Osteoblast (primary cell): ENCODE measurements at regions not wholly inside any gene's neighbourhood (a gene's known extent, or its start where the extent isn't known, plus 50 kb on each side); places are given as distances from the start of the nearest gene placed in this dataset.

Experiments used
- DNase-seq: peaks from one replicate; pipeline ENCODE4 v3.0.0; 2011; ENCODE audit warnings: low spot score, mixed read lengths; ENCODE audit not compliant: insufficient read length; ENCODE audit errors: missing footprints
- H2AFZ ChIP-seq: 2 replicates; pipeline ENCODE4 v1.6.0; 2011; ENCODE audit warnings: mild to moderate bottlenecking, low read length
- H3K27ac ChIP-seq: 2 replicates; pipeline ENCODE4 v1.5.1; 2011; ENCODE audit warnings: mild to moderate bottlenecking, low read depth, low read length, moderate library complexity
- H3K27me3 ChIP-seq: 2 replicates; pipeline ENCODE4 v1.6.0; 2012; ENCODE audit warnings: mild to moderate bottlenecking, control low read depth, inconsistent platforms, low read length, moderate library complexity; ENCODE audit not compliant: insufficient read depth
- H3K36me3 ChIP-seq: 2 replicates; pipeline ENCODE4 v1.5.1; 2011; ENCODE audit warnings: mild to moderate bottlenecking, low read length, control low read depth, moderate library complexity; ENCODE audit not compliant: insufficient read depth
- H3K4me1 ChIP-seq: 2 replicates; pipeline ENCODE4 v1.5.1; 2011; ENCODE audit warnings: mild to moderate bottlenecking, low read length, control low read depth, moderate library complexity; ENCODE audit not compliant: insufficient read depth
- H3K4me2 ChIP-seq: 2 replicates; pipeline ENCODE4 v1.6.0; 2011; ENCODE audit warnings: mild to moderate bottlenecking, low read length; ENCODE audit not compliant: insufficient read depth
- H3K4me3 ChIP-seq: fragments of 200-600 bp; sonication (generic); 3 replicates; pipeline ENCODE4 v1.5.1; 2012; ENCODE audit warnings: mild to moderate bottlenecking, low read length, inconsistent platforms; ENCODE audit not compliant: insufficient read depth
- H3K79me2 ChIP-seq: 2 replicates; pipeline ENCODE4 v1.6.0; 2012; ENCODE audit warnings: mild to moderate bottlenecking, low read length, control low read depth, inconsistent platforms; ENCODE audit not compliant: insufficient read depth
- H3K9me3 ChIP-seq: 2 replicates; pipeline ENCODE4 v1.5.1; 2011; ENCODE audit warnings: low read depth, low read length, control low read depth
- H4K20me1 ChIP-seq: 2 replicates; pipeline ENCODE4 v1.6.0; 2012; ENCODE audit warnings: mild to moderate bottlenecking, low read length, control low read depth; ENCODE audit not compliant: insufficient read depth
- TF ChIP-seq, protein P1 (sequence below): IDR thresholded peaks from 2 replicates; pipeline ENCODE4 v1.5.1; 2011; ENCODE audit warnings: mild to moderate bottlenecking, low read depth, low read length, moderate library complexity; ENCODE audit errors: extremely low read depth

DNA sequence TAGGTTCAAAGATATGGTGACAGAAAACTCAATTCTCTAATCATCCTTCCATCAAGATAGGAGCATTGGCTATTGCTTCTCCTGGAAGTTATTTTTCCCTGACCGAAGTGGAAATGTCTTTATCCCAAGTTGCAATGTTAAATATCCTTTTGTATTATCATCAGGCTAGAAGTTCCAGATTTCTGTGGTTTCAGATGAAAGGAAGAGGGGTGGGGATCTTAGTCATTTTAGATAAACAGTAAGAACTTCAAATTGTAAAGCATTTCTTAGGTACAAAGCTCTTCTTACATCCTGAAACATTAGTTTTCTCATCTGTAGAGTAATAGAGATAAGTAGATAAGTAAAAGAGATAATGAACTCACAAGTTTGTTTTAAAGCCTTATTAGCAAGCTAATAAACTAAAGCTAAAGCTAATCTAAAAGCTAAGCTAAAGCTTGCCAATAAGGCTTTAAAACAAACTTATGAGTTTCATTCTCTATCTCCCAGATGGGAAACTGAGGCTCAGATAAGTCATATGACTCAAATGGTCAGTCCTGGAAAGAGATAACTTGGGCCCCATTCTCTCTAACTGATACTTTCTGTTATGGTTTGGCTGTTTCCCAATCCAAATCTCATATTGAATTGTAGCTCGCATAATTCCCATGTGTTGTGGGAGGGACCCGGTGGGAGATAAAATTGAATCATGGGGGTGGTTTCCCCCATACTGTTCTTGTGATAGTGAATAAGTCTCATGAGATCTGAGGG, 99.2 kb upstream of the KCNK2 start:
- H2AFZ ChIP-seq, result no peak overlapping the region
- peaks cover 5% of the 10 kb centered on the region for H3K9me3 ChIP-seq
- peaks cover 9% of the 10 kb centered on the region for H3K36me3 ChIP-seq
- no peaks in the 10 kb centered on the region for H3K79me2 ChIP-seq
- H3K27ac ChIP-seq, result peak overlapping the region; percentile 56
- H3K4me1 ChIP-seq, result peaks cover 22% of the 10 kb centered on the region
- H3K27me3 ChIP-seq, result no peaks in the 10 kb centered on the region
- no peak overlapping the region for H3K4me3 ChIP-seq
- TF ChIP-seq, protein P1, sequence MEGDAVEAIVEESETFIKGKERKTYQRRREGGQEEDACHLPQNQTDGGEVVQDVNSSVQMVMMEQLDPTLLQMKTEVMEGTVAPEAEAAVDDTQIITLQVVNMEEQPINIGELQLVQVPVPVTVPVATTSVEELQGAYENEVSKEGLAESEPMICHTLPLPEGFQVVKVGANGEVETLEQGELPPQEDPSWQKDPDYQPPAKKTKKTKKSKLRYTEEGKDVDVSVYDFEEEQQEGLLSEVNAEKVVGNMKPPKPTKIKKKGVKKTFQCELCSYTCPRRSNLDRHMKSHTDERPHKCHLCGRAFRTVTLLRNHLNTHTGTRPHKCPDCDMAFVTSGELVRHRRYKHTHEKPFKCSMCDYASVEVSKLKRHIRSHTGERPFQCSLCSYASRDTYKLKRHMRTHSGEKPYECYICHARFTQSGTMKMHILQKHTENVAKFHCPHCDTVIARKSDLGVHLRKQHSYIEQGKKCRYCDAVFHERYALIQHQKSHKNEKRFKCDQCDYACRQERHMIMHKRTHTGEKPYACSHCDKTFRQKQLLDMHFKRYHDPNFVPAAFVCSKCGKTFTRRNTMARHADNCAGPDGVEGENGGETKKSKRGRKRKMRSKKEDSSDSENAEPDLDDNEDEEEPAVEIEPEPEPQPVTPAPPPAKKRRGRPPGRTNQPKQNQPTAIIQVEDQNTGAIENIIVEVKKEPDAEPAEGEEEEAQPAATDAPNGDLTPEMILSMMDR, result no peak
- H4K20me1 ChIP-seq, result no peaks in the 10 kb centered on the region
- peak; percentile 58 for DNase-seq
- no peak overlapping the region for H3K4me2 ChIP-seq

DNA sequence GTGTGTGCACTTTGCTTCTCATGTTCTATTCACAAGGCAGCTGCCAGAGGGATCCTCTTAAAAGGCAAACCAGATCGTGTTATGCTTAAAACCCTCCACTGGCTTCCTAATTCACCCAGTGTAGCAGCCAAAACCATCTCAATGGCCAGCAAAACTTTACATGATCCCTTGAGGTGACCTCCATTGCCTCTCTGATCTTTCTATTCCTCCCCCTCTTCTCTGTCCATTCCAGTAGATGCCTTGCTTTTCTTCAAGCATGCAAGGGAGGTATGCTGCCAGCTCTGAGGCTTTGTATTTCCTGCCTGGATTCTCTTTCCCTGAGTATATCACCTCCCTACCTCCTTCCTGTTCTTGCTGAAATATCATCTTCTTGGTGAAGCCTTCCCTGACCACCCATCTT, 93.2 kb upstream of the KCNK2 start:
- Histone ChIP-seq H3K27me3 (no peaks in the 10 kb centered on the region), H3K4me3 (no peak overlapping the region), H3K4me2 (no peak overlapping the region), H3K4me1 (peaks cover 28% of the 10 kb centered on the region), H3K36me3 (peaks cover 14% of the 10 kb centered on the region), H4K20me1 (no peaks in the 10 kb centered on the region), H2AFZ (peak overlapping the region; percentile 70), H3K9me3 (peaks cover 5% of the 10 kb centered on the region), H3K79me2 (no peaks in the 10 kb centered on the region), H3K27ac (peak overlapping the region; percentile 91)
- TF ChIP-seq, protein P1, result no peak
- peak; percentile 73 for DNase-seq

DNA sequence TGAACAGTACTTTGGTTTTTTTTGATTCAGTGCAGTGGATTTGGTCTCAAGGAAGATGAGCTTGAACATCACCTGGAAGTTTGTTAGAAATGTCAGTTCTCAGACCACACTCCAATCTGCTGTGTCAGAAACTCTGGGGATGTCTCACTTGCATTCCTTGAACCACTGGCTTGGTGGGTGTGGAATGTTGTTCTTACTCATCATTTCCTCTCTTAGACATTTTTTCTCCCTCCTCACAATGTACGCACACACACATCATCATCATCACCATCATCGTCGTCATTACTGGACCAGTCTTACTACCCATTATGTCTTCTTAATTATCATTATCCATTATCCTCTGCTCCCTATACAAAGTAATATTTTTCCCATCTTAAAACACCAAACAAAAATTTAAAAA, 91.9 kb upstream of the KCNK2 start:
- H2AFZ ChIP-seq, result no peak overlapping the region
- DNase-seq, result peak; percentile 48
- peaks cover 10% of the 10 kb centered on the region for H3K36me3 ChIP-seq
- no peaks in the 10 kb centered on the region for H4K20me1 ChIP-seq
- H3K4me2 ChIP-seq, result peak overlapping the region; percentile 13
- H3K27ac ChIP-seq, result peak overlapping the region; percentile 91
- H3K4me3 ChIP-seq, result no peak overlapping the region
- H3K9me3 ChIP-seq, result peaks cover 2% of the 10 kb centered on the region
- TF ChIP-seq, protein P1, result no peak
- no peaks in the 10 kb centered on the region for H3K27me3 ChIP-seq
- peaks cover 28% of the 10 kb centered on the region for H3K4me1 ChIP-seq
- H3K79me2 ChIP-seq, result no peaks in the 10 kb centered on the region

DNA sequence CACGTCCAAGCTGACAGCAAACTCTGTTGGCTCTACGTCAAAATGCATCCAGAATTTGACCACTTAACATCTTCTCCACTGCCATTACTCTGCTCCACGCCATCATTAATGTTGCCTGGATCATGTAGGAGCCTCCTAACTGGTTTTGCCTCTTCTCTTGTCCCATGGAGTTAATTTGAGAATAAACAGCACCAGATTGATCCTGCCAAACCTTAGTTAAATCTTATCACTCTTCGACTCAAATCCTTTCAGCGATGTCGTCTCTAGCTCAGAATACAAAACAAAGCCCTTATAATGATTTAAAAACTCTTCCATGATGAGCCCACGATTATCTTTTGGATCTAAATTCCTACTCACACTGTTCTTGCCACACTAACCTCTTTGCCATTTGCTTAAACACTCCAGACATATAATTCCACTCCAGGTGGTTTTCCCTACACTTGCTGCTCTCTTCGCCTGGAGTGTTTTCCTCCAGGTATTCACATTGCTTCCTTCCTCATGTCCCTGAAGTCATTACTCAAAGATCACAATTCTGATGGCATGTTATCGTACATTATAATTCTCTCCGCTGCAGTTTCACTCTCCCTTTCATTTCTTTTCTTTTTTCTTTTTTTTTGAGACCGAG, 90.7 kb upstream of the KCNK2 start:
- TF ChIP-seq, protein P1, result no peak
- no peak for DNase-seq
- H3K27ac ChIP-seq, result peak overlapping the region; percentile 91
- no peaks in the 10 kb centered on the region for H3K79me2 ChIP-seq
- no peaks in the 10 kb centered on the region for H3K9me3 ChIP-seq
- H2AFZ ChIP-seq, result no peak overlapping the region
- H4K20me1 ChIP-seq, result no peaks in the 10 kb centered on the region
- H3K4me1 ChIP-seq, result peaks cover 28% of the 10 kb centered on the region
- H3K4me2 ChIP-seq, result no peak overlapping the region
- H3K4me3 ChIP-seq, result no peak overlapping the region
- no peaks in the 10 kb centered on the region for H3K27me3 ChIP-seq
- H3K36me3 ChIP-seq, result peaks cover 5% of the 10 kb centered on the region
